ENCODE measurements at regions not wholly inside any gene's neighbourhood (a gene's known extent, or its start where the extent isn't known, plus 50 kb on each side); places are given as distances from the start of the nearest gene placed in this dataset.

DNA sequence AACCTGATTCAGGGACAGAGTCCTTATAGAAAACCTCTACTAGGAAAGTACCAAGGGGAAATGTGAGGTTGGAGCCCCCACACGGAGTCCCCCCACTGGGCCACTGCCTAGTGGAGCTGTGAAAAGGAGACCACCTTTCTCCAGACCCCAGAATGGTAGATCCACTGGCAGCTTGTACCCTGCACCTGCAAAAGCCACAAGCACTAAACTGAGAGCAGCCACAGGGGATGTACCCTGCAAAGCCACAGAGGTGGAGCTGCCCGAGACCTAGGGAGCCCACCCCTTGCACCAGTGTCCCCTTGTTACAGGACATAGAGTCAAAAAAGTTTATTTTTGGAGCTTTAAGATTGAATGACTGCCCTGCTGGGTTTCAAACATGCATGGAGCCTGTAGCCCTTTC, 87.2 kb upstream of the KCNMA1 start:
- TF ChIP-seq, protein P1, sequence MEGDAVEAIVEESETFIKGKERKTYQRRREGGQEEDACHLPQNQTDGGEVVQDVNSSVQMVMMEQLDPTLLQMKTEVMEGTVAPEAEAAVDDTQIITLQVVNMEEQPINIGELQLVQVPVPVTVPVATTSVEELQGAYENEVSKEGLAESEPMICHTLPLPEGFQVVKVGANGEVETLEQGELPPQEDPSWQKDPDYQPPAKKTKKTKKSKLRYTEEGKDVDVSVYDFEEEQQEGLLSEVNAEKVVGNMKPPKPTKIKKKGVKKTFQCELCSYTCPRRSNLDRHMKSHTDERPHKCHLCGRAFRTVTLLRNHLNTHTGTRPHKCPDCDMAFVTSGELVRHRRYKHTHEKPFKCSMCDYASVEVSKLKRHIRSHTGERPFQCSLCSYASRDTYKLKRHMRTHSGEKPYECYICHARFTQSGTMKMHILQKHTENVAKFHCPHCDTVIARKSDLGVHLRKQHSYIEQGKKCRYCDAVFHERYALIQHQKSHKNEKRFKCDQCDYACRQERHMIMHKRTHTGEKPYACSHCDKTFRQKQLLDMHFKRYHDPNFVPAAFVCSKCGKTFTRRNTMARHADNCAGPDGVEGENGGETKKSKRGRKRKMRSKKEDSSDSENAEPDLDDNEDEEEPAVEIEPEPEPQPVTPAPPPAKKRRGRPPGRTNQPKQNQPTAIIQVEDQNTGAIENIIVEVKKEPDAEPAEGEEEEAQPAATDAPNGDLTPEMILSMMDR (IDR thresholded peaks at IDR 0.05), result no peak
- TF ChIP-seq POLR2A (IDR thresholded peaks at IDR 0.05), result no peak
- TF ChIP-seq EP300 (IDR thresholded peaks at IDR 0.05), result no peak

Measured in tibial nerve (tissue), 4 donors.